Neural progenitor cell (in vitro differentiated cells): ENCODE measurements at regions not wholly inside any gene's neighbourhood (a gene's known extent, or its start where the extent isn't known, plus 50 kb on each side); places are given as distances from the start of the nearest gene placed in this dataset.

Experiments
- DNase-seq: peaks from one replicate; pipeline ENCODE4 v3.0.0-alpha.2; 2016; ENCODE audit warnings: low spot score
- H2AFZ ChIP-seq: fragments of 200-600 bp; sonication (generic); replicated peaks from 2 replicates; pipeline ENCODE4 v1.6.1; 2016; ENCODE audit warnings: antibody characterized with exemption
- H3F3A ChIP-seq: fragments of 200-600 bp; sonication (generic); 2 replicates; pipeline ENCODE4 v1.6.1; 2016; ENCODE audit warnings: antibody characterized with exemption, low read depth
- H3K27ac ChIP-seq: fragments of 200-600 bp; sonication (generic); 2 replicates; pipeline ENCODE4 v1.5.1; 2016; ENCODE audit warnings: mild to moderate bottlenecking
- H3K27me3 ChIP-seq: fragments of 200-600 bp; sonication (generic); 2 replicates; pipeline ENCODE4 v1.6.1; 2016; ENCODE audit warnings: mild to moderate bottlenecking, moderate library complexity
- H3K36me3 ChIP-seq: fragments of 200-600 bp; sonication (generic); 2 replicates; pipeline ENCODE4 v1.5.1; 2016
- H3K4me1 ChIP-seq: fragments of 200-600 bp; sonication (generic); 2 replicates; pipeline ENCODE4 v1.6.1; 2016; ENCODE audit warnings: mixed run types
- H3K4me2 ChIP-seq: fragments of 200-600 bp; sonication (generic); 2 replicates; pipeline ENCODE4 v1.6.1; 2016
- H3K4me3 ChIP-seq: fragments of 200-600 bp; sonication (generic); 2 replicates; pipeline ENCODE4 v1.5.1; 2016
- H3K79me2 ChIP-seq: fragments of 200-600 bp; sonication (generic); 2 replicates; pipeline ENCODE4 v1.6.1; 2016; ENCODE audit warnings: low read depth
- H3K9ac ChIP-seq: fragments of 200-600 bp; sonication (generic); 2 replicates; pipeline ENCODE4 v1.6.1; 2016
- H3K9me3 ChIP-seq: fragments of 200-600 bp; sonication (generic); 2 replicates; pipeline ENCODE4 v1.5.1; 2016; ENCODE audit warnings: low read depth
- H4K20me1 ChIP-seq: fragments of 200-600 bp; sonication (generic); 2 replicates; pipeline ENCODE4 v1.6.1; 2016; ENCODE audit warnings: low read depth
- H3K27ac Mint-ChIP-seq: 3 replicates; pipeline ENCODE4 v1.8.0; 2021; ENCODE audit warnings: mixed read lengths
- H3K27me3 Mint-ChIP-seq: 2 replicates; pipeline ENCODE4 v1.8.0; 2022; ENCODE audit warnings: low read depth, mild to moderate bottlenecking, inconsistent platforms, moderate library complexity, mixed read lengths; ENCODE audit not compliant: insufficient read depth
- H3K36me3 Mint-ChIP-seq: 3 replicates; pipeline ENCODE4 v1.8.0; 2021; ENCODE audit warnings: mixed read lengths
- H3K4me1 Mint-ChIP-seq: 3 replicates; pipeline ENCODE4 v1.8.0; 2021; ENCODE audit warnings: mixed read lengths
- H3K4me3 Mint-ChIP-seq: 3 replicates; pipeline ENCODE4 v1.8.0; 2021; ENCODE audit warnings: mild to moderate bottlenecking, moderate library complexity, mixed read lengths
- H3K9me3 Mint-ChIP-seq: 3 replicates; pipeline ENCODE4 v1.8.0; 2020; ENCODE audit warnings: mixed read lengths
- CTCF ChIP-seq: fragments of 200-600 bp; sonication (generic); IDR thresholded peaks from 2 replicates; pipeline ENCODE4 v1.5.1; 2017; ENCODE audit warnings: antibody characterized with exemption, mild to moderate bottlenecking
- EZH2 ChIP-seq: fragments of 200-600 bp; sonication (generic); IDR thresholded peaks from 2 replicates; pipeline ENCODE4 v1.6.1; 2017; ENCODE audit warnings: antibody characterized with exemption, mild to moderate bottlenecking, moderate library complexity
- EZH2phosphoT487 ChIP-seq: fragments of 200-600 bp; sonication (generic); IDR thresholded peaks from 2 replicates; pipeline ENCODE4 v1.6.1; 2017; ENCODE audit warnings: antibody characterized with exemption

GRCh38 chr1:218965821-218966220 lies 207.9 kb upstream of the LYPLAL1 start:
- no peak for DNase-seq
- no peak overlapping the region for H3K4me3 Mint-ChIP-seq
- Histone ChIP-seq H3K79me2 (no peaks in the 10 kb centered on the region), H3K9me3 (no peaks in the 10 kb centered on the region), H3F3A (no peaks in the 10 kb centered on the region), H3K4me2 (no peak overlapping the region), H3K9ac (no peak overlapping the region), H3K4me3 (no peak overlapping the region), H2AFZ (no peak overlapping the region), H3K27me3 (no peaks in the 10 kb centered on the region), H3K4me1 (no peaks in the 10 kb centered on the region), H3K27ac (no peak overlapping the region), H4K20me1 (no peaks in the 10 kb centered on the region), H3K36me3 (no peaks in the 10 kb centered on the region)
- no peaks in the 10 kb centered on the region for H3K36me3 Mint-ChIP-seq
- no peaks in the 10 kb centered on the region for H3K4me1 Mint-ChIP-seq
- H3K27ac Mint-ChIP-seq: no peak overlapping the region
- H3K9me3 Mint-ChIP-seq: no peaks in the 10 kb centered on the region
- TF ChIP-seq CTCF: no peak
- no peak for TF ChIP-seq EZH2
- TF ChIP-seq EZH2phosphoT487: no peak
- H3K27me3 Mint-ChIP-seq: no peaks in the 10 kb centered on the region

- H3K27me3 Mint-ChIP-seq: no peaks in the 10 kb centered on the region
- H3K4me2 ChIP-seq: no peak overlapping the region
- H3K27ac ChIP-seq: no peak overlapping the region
- no peak overlapping the region for H3K4me3 Mint-ChIP-seq
- no peaks in the 10 kb centered on the region for H3K36me3 Mint-ChIP-seq
- no peaks in the 10 kb centered on the region for H3K79me2 ChIP-seq
- no peaks in the 10 kb centered on the region for H4K20me1 ChIP-seq
- no peak for DNase-seq
- no peak overlapping the region for H2AFZ ChIP-seq
- no peak overlapping the region for H3K4me3 ChIP-seq
- no peaks in the 10 kb centered on the region for H3K9me3 ChIP-seq
- H3K27me3 ChIP-seq: no peaks in the 10 kb centered on the region
- TF ChIP-seq EZH2phosphoT487 (no peak), EZH2 (no peak), CTCF (no peak)
- H3K9me3 Mint-ChIP-seq: no peaks in the 10 kb centered on the region
- no peak overlapping the region for H3K9ac ChIP-seq
- H3K36me3 ChIP-seq: no peaks in the 10 kb centered on the region
- H3K27ac Mint-ChIP-seq: no peak overlapping the region
- H3K4me1 ChIP-seq: no peaks in the 10 kb centered on the region
- H3K4me1 Mint-ChIP-seq: no peaks in the 10 kb centered on the region
- no peaks in the 10 kb centered on the region for H3F3A ChIP-seq
These were observed 206.4 kb upstream of the LYPLAL1 start for GRCh38 chr1:218967254-218967653.

- Mint-ChIP-seq H3K4me1 (no peaks in the 10 kb centered on the region), H3K36me3 (no peaks in the 10 kb centered on the region), H3K9me3 (peaks cover 3% of the 10 kb centered on the region), H3K4me3 (no peak overlapping the region), H3K27ac (no peak overlapping the region), H3K27me3 (no peaks in the 10 kb centered on the region)
- Histone ChIP-seq H3K9ac (no peak overlapping the region), H2AFZ (no peak overlapping the region), H3K4me2 (no peak overlapping the region), H3K36me3 (no peaks in the 10 kb centered on the region), H3K4me3 (no peak overlapping the region), H3K4me1 (no peaks in the 10 kb centered on the region), H3K27ac (no peak overlapping the region), H3F3A (no peaks in the 10 kb centered on the region), H3K9me3 (no peaks in the 10 kb centered on the region), H3K79me2 (no peaks in the 10 kb centered on the region), H3K27me3 (no peaks in the 10 kb centered on the region), H4K20me1 (no peaks in the 10 kb centered on the region)
- TF ChIP-seq CTCF: no peak
- DNase-seq: no peak
These were observed 205.8 kb upstream of the LYPLAL1 start for GRCh38 chr1:218967836-218968235.

GRCh38 chr1:218969006-218969405 lies 204.7 kb upstream of the LYPLAL1 start:
- no peak overlapping the region for H3K27ac Mint-ChIP-seq
- peaks cover 2% of the 10 kb centered on the region for H3K27me3 Mint-ChIP-seq
- Histone ChIP-seq H2AFZ (no peak overlapping the region), H3K79me2 (no peaks in the 10 kb centered on the region), H3K4me3 (no peak overlapping the region), H3K27ac (no peak overlapping the region), H3K9me3 (no peaks in the 10 kb centered on the region), H3K9ac (no peak overlapping the region), H3K27me3 (no peaks in the 10 kb centered on the region), H3K36me3 (no peaks in the 10 kb centered on the region), H3K4me2 (no peak overlapping the region), H3F3A (no peaks in the 10 kb centered on the region), H3K4me1 (no peaks in the 10 kb centered on the region), H4K20me1 (no peaks in the 10 kb centered on the region)
- no peak for DNase-seq
- TF ChIP-seq EZH2 (no peak), CTCF (no peak), EZH2phosphoT487 (no peak)
- H3K4me3 Mint-ChIP-seq: no peak overlapping the region
- H3K9me3 Mint-ChIP-seq: peaks cover 6% of the 10 kb centered on the region
- no peaks in the 10 kb centered on the region for H3K4me1 Mint-ChIP-seq
- no peaks in the 10 kb centered on the region for H3K36me3 Mint-ChIP-seq
